CD4-positive, alpha-beta T cell treated with Interferon alpha-2 for 1 hour (primary cell): ENCODE measurements at regions not wholly inside any gene's neighbourhood (a gene's known extent, or its start where the extent isn't known, plus 50 kb on each side); places are given as distances from the start of the nearest gene placed in this dataset.
A peak's percentile ranks its signal among the peaks of the same experiment; 100 is the strongest.

Experiments used
- DNase-seq, 2 donors: peaks; one replicate each; pipeline ENCODE4 v3.0.0-alpha.2; 2020 to 2022

DNA sequence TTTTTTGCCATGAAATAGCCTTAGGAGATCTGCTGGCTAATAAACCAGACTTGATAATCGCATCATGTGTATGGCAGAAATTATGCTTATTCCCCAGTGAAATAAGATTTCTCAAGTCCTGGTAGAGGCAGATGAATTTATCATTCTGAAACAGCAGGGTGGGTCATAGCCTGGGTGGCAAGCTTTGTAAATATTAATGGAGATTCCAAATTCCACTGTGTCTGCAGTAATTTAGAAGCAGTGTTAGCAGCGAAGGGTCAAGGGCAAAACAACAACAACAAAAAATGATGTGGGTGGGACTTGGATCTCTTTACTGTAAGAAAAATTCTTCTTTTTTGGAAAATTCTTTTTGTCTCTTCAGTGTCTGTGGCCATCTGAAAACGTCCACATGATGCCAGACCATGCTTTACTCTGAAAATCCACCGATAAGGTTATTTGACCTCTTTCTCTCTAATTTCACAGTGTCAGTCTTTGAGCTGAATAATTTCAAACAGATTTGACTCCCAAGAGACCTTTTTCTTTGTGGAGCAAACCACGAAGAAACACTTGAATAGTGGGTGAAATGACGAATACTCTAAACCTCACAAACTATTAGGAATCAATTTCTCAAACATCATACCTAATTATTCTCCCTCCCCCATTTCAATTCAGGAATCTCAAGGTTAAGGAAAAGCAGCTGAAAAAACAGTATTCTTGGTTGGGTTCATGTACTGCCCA lies 106.0 kb upstream of the RPS23 start:
- DNase-seq, result no peak

GRCh38 chr5:82381591-82381990 lies 103.4 kb upstream of the RPS23 start:
- DNase-seq, result no peak

DNA sequence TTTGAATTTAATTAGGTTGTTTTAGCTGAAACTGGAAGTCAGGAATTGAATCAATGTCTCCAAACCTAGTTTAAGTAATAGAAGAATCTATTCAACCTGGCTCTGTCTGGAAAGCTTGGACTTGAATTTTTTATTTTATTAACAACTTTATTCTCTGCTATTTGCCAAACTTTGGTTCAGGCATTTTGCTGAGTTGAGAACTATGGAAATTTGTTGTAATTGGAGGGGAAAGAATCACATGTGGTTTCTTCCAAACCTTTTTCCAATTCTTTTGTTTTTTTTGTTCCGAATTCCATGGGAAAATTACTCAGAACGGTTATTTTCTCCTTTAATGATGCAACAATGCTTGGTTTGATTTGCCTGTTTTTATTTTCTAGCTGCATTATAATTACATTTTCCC lies 98.2 kb upstream of the RPS23 start:
- DNase-seq, result no peak

DNA sequence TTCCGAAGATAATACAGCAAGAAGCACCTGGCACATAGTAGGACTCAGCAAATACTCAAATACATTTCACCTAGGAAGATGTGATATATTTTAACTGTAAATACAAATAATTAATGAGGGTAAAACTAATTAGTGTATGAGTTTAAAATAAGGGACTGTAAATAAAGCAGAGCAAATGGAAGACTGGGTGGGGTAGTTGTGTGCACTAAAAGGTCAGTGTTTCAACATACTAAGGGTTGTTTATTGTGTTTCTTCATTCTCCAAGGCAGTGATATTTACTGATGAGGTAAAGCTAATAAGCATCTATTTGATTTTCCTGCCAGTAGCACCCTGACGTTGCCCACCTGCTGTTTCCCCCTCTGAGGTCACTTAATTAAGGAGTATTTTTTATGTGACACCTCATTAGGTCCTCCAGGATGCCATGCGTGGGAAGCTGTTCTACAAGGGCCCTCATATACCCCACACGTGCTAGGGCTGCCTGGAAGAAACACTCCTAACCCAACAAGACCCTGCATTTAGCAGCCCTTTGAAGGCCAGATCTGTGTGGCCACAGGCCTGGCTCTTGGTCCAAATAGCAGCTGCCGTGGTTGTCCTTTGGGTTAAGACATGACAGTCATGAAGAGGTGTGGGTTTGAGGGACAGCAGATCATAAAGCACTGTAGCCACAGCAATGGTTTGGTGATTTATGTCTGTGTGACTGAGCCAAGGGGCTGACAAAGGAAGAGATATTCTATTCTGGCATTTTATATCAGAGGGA lies 97.5 kb upstream of the RPS23 start:
- DNase-seq, result no peak

DNA sequence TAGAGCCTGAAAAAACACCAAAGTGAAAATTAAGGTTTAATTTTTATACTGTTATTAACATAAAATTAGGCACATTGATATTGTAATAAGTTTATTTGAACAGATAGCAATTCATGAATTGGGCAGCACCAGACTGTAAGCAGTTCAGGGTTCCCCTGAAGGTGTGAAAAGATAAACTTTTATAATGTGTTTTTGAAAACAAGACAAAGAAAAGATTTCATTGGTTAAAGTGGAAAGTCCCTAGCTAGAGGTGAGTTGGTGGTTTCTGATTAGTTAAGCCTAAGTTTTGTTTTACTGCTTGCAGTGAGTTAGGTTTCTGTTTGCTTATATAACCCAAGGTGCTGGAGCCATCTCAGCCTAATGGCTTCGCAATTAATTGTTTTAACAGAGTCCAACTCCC lies 96.5 kb upstream of the RPS23 start:
- DNase-seq, result no peak

DNA sequence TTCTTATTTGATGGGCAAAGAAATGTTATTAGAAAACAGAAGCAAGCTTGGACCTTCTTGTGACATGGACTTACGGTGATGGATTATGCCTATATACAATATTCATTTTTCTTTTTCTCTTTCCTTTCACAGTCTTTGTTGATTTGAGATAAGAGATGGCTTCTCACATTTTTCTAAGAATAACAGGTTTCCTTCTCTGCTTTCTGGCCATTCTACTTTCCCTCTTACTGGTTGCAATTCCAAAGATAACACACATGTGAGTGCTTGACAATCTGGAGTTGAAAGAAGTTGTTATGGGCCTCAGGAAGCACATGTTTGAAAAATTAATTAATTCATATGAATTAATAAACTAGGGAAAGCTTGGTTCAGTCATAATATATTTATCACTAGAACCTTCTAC lies 89.8 kb upstream of the RPS23 start:
- no peak for DNase-seq

GRCh38 chr5:82365744-82366228 lies 87.6 kb upstream of the RPS23 start:
- DNase-seq, result no peak

- no peak for DNase-seq
Measured at GRCh38 chr5:82365026-82365425, 86.9 kb upstream of the RPS23 start.

- DNase-seq, result no peak
Measured at GRCh38 chr5:82364497-82364896, 86.3 kb upstream of the RPS23 start.

DNA sequence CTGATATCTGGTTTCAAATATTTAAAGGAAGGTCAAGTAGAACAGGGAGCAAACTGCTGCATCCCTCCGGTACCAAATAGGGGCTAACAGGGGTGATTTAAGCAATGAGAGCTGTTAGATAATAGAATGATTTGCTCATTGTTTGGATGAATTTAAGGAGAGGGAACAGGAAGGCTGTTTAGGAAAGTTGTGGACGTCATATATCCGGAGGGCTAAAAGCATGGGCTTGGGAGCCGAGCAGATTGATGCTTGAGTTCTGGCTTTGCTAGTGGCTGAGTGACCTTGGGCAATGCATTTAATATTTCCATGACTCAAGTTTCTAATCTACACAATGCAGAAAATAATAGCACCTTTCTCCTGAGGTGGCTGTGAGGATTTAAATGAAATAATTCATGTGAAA lies 85.4 kb upstream of the RPS23 start:
- DNase-seq, result no peak

- DNase-seq, result no peak
Measured at GRCh38 chr5:82362636-82363035, 84.5 kb upstream of the RPS23 start.

DNA sequence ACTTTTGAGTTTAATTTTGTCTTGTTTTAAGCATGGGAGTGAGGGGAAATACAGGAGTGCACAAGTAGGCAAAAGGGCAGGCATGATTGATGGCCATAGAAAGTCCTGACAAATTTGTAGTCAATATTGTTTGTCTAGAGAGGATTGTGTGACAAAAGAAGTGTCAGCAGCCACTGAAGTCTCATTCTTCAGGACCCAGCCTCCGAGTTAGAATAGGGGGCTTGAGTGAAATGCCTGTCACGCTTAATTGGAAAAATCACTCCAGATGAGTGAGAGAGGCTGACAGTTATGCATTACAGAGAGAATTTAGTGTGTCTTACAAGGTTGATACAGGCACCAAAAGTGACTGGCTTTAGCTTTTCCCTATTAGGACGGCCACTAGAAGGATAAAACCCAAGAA lies 81.9 kb upstream of the RPS23 start:
- DNase-seq, result no peak

DNA sequence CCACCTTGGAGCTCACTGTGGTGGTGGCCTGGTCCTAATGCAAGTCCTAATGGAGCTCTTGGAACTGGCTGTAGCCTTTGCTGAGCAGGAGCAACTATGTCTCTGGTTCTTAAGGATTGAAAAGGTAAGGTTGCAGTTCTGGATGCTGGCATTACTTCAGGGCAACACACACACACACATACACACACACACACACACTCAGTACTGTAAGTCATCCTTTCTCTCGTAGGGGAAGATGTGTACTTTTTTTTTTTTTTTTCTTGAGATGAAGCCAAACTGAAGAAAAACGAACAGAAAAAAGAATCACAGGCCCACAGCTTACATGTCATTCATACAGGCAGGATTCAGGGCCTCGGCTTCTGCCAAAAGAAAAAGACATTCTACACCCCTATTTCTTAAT lies 81.1 kb upstream of the RPS23 start:
- DNase-seq, result no peak

GRCh38 chr5:82358457-82358856 lies 80.3 kb upstream of the RPS23 start:
- no peak for DNase-seq

- peak; percentile 67 to 81 for DNase-seq
Measured at GRCh38 chr5:82356808-82357671, 78.9 kb upstream of the RPS23 start.

DNA sequence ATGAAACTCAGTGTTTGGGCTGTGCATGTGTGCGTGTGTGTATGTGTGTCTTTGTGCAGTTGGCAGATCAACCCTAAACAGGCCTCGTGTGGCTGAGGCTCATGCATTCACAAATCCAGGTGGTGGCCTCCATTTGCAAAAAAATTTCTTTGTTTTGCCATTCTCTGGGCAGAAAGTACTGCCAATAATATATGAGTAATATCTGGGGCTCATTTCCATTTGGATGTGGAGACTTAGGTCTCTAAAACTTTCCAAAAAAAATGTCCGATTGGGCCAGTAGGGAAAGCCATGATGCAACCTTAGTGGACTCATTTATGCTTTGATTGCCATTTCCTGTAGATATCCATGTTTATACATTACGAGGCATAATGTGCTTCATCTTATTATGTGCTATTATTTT lies 77.9 kb upstream of the RPS23 start:
- DNase-seq, result no peak

DNA sequence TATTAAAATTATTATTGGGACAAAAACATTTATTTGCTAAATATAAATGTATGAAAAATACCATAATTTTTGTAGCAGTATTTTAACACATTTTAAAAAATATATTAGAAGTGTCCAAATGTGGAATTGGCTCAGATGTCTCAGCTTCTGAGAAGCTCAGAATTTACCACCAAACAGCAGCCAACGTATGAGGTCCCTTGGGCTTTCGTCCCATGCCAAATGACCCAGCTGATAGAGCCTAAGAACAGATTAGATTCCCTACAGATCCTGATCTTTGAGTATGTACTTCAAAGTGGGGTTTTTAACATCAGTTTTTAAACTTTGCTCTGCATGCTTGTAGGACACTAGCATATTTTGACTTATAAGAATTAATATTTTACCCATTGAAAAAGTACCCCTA lies 77.3 kb upstream of the RPS23 start:
- no peak for DNase-seq

DNA sequence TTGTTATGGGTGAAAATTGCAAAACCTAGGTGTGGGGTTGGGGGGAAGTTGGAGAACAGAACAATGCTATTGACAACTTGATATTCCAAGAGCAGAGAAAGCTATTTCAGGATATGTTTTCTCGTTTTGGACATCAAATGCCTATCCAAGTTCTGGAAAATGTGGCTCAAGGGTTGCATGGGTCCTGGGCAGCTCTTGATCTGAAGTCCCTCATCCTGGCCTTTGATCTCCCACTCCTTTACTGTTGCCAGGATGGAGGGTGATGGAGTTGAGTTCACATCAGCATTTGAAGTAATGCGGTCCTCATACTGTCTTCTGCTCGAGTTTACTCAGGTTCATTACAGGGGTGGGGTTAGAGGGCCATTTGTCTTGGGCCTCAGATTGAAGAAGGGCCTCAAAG lies 76.9 kb upstream of the RPS23 start:
- DNase-seq, result no peak

DNA sequence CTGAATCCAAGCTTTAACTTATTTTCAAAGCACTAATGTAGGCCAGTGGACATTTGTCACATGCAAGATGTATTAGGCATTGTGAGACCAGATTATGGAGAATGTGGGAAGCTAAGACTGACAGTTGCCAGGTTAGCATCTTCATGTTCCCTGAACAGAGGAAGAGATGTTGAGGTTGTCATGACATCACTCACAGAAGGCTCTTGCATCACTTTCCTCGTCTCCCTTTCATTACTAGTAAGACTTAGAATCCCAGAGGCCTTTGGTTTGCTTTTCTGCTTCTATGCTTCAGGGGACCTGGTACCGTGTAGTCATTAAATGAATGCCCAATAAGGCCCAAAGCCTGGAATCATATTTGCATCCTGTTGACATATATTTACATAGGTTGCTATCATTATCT lies 76.4 kb upstream of the RPS23 start:
- no peak for DNase-seq

- no peak for DNase-seq
Measured at GRCh38 chr5:82353522-82353921, 75.4 kb upstream of the RPS23 start.

DNA sequence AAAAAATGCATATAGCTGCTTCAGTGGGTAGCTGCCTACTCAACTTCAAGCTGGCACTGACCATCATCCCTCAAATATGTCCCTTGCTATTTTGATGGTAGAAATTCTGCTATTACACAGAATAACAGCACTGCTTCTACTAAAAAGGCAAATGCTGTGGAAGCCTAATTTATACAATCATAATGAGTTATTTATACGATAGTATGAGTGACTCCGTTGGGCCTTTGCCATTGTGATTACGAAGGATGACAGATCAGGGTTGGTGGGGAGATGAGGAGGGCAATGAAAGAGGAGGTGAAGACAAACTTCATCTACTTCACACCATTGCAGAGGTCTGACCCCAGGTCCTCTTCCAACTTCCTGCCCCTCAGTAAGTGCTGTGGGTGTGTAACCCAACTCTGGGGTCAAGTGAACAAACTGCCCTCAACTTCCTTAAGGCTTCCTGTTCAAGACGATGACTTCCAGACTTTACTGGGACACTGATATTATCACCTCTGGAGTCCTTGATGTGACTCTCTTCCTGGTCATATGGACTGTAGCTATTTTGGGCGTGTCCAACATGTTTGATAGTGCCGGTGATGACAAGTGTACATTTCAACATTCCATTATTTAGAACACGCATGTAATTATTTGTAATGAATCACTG lies 74.1 kb upstream of the RPS23 start:
- DNase-seq, result no peak

DNA sequence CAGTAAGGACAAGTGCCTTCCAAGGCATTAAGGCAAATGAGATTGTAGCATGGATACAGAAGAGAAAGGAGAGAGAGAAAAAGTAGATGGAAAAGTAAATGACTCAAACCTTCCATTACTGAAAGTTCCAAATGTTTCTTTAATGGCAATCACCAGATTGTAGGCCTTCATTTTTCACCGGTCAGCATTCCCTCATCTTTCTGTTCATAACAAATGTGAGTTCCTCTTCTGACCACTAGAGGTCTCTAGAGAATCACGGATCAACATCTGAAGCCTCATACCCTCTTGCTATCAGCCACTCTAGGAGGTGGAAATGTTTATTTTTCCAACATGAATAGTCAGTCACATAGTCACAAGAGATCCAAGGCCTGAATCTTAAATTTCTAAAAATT lies 73.6 kb upstream of the RPS23 start:
- peak in 1 of 2 donors; percentile 63 for DNase-seq

GRCh38 chr5:82351297-82351696 lies 73.1 kb upstream of the RPS23 start:
- no peak for DNase-seq
